GM21360 (cell line): ENCODE measurements at regions not wholly inside any gene's neighbourhood (a gene's known extent, or its start where the extent isn't known, plus 50 kb on each side); places are given as distances from the start of the nearest gene placed in this dataset.
"Not testable (repeated sequence)": the region's sequence is repeated elsewhere in the genome, so short reads cannot be mapped to it uniquely, and the experiment has no call there.

Experiments
- ATAC-seq: cut with Tn5 transposase; IDR thresholded peaks from one replicate; pipeline ENCODE4 v1.9.1; 2021; ENCODE audit warnings: mild to moderate bottlenecking, moderate library complexity; ENCODE audit not compliant: unreplicated experiment

DNA sequence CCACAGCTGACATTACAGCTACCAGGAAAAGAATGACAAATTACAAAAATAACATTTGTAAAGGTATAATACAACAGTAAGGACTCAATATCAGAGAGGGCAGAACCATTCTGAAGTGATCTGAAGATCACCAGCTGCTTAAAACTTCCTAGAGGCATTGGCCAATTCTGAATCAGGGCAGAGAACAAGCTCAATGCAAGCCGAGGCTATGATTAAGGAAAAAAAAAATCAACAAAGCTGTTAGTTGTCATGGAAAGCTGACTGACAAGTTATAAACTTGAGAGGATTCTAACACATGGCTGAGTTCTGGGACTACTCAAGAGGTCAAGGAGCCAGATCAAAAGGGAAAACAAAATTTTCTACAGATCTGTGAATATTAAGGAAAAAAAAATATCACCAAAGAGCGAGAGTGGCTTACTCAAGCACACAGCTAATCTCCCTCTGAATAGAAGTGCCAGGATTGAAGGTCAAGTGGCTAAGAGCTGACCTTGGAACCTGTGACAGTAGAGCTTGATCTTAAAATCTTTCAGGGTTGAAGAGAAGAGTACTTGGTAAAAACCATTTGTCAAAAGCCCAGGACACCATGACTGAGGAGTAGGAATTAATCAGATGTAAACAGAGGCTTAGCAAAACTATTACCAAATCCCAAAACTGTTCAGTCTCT, 383.4 kb downstream of the USP25 start:
- ATAC-seq: no peak

DNA sequence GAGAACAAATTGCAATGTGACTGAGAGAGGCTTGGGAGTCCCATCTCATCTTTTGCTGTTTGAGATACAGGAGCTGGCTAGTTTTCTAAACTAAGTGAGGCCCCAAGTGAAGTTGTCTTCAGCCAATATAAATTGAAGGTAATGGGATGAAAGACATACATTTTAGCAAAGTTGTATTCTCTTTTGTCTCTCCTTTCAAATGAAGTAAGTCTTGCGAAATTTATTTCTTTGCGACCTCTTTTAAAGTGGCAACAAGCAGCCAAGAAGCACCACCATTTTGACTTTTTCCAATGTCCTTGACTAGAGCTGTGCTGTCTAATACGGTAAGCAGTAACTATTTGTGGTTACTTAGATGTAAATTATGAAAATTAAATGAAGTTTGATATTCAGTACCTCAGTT, 385.7 kb downstream of the USP25 start:
- ATAC-seq: no peak

DNA sequence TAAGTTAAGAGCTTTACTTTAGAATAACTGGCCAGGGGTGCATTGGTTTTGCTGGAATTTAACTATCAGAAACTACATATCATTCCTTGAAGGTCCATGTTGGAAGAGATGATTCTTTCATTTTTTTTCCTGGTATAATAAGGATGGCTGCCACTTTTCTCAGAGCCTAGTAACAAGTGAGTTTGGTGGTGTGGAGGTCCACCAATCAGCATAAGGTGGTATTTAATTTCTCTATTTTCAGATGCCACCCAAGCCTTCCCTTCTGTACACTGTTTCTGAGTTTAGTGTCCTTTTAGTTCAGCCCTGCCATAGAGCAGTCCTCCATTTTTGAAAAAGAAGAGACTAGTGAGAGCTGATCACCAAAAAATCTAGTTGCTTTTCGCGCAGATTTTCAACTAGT, 386.3 kb downstream of the USP25 start:
- no peak for ATAC-seq

DNA sequence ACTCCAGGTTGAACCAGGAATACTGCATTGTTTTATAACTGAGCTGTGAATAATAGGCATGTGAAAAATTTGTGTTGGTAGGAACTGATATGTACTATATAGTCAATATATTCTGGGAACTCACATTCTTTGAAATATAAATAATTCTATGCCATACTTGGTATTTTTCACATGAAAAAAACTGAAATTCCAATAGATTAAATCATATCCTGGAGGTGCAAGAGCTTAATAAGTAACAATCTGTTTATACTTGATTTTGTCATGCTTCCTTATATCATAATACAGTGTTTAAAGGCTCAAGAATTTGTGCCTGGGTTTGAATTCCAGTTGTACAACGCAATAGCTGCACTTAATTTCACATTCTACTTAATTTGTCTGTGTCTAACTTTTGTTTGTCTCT, 387.0 kb downstream of the USP25 start:
- ATAC-seq: no peak

DNA sequence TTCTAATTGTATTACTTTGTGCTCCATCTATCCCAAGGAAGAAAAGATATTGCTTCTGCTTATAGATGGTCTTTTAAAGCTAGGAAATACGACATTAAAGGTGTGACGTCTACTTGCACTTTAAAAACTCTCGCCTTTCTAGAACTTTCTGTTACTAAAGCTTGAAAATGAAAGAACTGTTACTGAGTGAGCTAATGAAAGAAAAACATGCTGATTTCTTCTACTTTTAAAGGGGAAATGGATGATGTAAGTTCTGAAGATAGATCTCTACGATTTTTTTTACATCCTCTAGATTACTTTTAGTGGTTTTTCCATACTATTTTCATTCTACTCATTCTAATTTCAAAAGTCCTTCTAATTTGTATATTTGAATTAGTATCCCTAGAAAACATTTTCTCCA, 387.5 kb downstream of the USP25 start:
- no peak for ATAC-seq

DNA sequence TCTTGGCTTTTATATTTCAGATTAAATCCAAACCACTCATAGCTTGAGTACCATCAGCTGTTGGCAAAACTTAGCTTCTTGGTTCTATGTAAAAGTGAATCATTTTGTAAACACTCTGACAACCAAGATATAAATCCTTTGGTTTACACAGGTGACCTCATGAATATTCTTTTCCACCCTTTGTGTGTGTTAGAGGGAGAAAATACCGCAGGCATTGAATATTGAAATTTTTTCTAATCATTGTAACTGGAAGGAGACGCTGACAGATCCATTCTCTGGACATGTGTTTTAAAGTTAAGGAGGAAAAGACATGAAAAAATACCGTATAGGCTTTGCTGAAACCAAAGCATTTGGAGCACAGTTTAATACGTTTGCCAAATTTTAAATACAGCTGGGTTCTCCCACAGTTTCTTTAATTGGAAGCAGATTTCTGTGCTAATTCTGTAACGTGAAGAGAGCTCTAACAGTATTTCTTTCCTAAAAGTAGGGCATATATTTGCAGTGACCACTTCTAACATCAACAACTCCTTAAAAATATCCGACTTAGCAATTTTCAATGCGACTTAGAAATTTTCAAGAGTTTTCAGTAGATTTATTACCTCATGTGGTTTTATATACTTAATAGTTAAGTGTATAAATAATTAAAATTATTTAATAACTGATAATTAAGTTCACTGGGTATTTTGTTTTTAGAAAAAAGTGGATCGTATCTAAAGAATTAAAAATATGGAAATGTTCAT, 388.2 kb downstream of the USP25 start:
- no peak for ATAC-seq

DNA sequence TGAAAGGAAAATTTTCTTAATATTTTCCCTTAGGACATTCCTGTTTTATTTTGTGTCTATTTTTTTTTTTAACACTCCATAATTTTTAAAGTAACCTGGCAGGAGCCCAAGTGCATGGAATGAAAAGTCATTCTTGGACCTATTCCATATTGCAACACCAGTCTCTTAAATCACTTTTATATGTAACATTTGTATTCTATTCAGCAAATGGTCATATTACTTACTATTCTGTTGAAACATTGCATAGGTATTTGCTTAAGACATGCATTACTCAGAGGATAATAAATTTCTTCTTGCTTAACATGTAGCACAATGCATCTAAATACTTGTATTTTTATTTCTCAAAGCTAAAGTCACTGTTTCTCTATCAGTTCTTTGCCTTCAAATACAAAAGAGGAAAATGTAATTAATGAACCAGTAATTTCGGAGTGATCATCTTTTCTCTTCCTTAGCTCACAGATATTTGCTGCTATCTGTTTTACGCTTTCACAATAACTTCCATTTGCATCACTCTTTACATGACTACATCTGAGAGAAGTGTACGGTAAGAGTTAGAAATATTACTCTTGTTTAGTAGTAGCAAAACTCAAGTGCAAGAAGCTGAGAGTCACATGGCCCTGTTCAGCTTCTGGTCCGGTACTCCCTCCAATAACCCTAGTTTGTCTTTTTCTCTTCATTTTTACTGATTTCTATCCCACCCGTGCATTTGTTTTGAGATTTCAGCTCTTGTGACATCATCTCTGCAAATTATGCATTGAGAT, 394.8 kb downstream of the USP25 start:
- ATAC-seq: no peak

DNA sequence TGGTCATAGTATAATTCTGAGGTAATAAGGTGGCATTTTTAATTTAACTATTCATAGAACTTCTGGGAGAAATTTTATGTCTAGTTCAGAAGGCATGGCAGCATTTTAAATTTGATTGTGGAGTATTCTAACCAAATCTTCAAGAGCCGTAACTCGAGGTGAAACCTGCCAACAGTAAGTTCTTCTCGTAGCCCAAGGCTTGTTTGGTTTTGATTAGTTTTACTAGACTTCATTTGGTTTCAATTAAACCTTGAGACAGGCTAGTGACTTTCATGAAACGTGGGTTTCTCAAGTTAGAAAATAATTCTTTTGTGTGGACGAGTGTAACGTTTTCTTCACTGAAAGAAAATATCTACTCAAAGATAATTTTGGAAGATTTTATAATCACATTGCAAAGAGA, 395.5 kb downstream of the USP25 start:
- ATAC-seq: no peak

DNA sequence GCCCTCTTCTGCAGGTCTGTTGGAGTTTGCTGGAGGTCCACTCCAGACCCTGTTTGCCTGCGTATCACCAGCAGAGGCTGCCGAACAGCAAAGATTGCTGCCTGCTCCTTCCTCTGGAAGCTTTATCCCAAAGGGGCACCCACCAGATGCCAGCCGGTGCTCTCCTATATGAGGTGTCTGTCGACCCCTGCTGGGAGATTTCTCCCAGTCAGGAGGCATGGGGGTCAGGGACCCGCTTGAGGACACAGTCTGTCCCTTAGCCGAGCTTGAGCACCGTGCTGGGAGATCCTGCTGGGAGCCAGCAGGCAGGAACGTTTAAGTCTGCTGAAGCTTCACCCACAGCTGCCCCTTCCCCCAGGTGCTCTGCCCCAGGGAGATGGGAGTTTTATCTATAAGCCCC, 402.7 kb downstream of the USP25 start:
- ATAC-seq: not testable (repeated sequence)

DNA sequence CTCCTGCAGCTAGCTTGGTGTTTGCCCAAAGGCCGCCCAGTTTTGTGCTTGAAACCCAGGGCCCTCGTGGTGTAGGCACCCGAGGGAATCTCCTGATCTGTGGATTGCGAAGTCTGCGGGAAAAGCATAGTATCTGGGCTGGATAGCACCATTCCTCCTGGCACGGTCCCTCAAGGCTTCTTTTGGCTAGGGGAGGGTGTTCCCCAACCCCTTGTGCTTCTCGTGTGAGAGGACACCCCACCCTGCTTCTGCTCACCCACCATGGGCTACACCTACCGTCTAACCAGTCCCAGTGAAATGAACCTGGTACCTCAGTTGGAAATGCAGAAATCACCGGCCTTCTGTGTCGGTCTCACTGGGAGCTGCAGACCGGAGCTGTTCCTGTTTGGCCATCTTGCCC, 403.5 kb downstream of the USP25 start:
- ATAC-seq: no peak

DNA sequence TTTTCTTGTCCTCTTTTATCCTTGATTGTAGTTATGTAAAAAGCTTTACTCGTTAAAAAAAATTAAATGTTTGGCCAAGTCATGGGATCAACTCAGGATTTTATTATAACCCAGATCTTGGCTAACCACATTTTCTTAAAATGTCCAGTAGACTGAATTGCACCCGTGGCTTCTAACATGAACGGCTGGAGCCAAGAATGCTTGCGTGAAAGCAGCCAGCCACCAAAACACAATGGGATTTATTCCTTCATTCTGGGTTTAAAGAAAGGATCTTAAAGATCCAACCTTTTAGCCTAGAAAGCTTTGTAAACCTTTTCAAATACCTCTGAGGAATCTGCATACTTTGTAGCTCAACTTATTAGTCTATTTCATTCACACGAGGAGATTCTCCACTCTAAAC, 404.4 kb downstream of the USP25 start:
- no peak for ATAC-seq

DNA sequence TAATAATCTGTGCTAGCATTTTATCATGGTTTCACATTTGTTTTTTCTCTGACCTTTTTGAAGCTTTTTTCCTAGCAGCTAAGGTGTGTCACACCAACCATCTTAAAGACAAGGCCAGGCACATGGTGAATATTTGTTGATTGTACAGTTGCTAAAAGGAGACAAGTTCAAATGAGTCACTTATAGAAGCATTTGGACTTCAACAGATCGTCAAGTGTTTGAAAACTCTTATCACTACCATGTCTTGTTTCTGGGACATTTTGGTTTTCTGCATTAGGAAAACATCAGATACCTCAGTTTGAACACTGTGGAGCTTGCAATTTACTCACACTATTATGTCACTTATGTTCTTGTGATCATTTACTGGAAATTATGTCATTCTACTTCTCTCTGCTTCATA, 407.3 kb downstream of the USP25 start:
- no peak for ATAC-seq

DNA sequence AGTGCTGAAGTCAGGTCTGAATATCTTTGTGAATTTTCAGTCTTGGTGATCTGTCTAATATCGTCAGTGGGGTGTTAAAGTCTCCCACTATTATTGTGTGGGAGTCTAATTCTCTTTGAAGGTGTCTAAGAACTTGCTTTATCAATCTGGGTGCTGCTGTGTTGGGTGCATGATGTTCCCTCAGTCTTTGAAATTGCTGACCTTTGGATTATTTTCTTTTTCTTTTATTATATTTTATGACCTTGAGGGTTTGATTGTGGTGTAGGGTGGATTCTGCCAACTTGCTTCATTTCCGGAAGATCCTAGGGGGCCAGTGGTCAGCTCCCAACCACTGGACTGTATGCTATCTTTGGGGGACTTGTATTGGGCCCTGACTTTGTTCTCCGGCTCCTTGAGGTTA, 415.3 kb downstream of the USP25 start:
- ATAC-seq: no peak

DNA sequence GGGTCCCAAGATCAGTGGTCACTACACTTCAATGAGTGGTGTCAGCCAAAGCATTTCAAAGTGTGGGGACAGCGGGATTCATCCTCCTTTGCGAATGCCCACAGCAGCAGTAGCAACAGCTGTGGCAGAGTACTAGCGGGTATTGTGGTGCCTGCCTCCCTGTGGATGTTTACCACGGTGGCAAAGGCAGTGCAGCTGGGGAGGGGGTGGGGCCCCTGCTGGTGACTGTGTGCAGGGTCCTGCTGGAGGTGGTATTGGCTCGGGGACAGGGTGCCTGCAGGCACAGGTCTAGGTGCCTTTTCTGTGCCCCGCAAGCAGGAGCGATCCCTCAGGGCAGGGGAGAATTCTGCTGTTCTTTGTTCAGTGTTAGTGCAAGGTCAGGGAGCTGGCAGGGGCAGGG, 415.7 kb downstream of the USP25 start:
- no peak for ATAC-seq

DNA sequence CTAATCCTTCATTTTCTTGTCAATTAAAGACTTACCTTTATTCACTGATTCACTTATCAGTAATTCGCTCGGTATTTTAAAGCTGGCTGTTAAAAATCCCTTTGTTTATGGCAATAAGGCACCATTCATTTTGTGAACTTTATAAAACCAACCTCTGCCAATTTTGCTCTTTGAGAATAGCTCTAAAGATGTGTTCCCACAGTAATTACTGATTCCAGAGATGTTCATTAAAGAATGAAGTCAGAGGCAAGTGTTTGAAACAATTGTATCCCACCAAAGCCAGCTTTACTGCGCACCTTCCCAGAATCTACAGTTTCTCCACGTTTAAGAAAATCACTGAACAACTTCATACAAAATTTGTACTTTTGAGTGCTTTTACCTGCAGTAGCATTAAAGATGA, 424.5 kb downstream of the USP25 start:
- no peak for ATAC-seq

DNA sequence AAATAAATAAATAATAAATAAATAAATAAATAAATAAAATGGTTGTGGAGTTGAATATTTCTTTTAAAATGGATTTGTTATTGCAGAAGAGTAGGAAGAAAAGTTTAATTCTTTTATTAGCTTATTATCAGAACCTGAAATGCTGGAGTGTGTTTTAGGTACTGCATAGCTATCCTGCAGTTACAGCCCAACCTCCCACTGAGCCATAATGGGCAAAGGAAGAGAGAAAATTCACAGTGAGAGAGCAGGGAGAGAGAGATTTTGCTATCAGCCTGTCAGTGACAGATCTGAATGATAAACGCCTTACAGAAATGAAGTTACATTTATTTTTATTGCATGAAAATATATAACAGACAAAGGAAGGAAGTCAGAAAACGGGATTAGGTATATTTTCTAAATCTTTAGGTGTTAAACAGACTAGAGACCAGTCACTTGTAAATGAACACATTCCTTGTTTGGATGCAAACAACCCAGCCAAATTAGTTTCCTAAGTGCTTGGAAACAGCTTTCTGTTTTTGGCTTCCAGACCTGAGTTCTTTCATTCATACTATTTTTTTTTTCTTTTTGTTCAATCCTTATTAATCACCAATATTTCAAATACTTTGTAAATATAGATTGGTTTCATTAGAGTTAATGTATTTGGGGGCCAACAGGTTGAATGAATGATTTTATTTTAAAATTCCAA, 425.3 kb downstream of the USP25 start:
- ATAC-seq: no peak

DNA sequence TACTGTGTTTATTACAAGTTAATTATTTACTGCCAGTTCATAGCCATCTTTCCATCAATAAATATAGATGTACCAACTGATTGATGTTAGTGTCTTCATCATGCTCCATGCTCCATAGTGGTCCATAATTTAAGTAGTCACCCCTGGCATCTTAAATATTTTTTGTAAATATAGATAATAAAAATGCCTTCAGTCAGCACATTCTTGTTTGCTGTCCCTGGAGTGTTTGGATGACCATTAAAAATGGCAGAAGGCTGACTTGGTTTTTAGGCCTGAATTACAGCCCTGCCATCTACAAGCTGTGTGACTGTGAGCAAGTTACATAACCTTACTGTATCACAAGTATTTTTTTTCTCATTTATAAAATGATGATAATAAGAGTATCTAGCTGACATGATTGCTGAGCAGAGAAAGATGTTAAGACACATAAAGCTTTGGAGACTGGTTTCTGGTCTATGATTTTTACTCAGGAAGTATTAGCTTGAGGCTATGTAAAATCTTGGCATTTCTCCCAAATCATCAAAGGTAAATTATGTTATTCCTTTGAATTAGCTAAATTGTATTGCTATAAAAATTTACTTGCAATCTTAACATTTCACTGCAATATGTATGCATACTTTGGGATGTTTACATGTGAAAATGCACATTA, 427.2 kb downstream of the USP25 start:
- no peak for ATAC-seq

DNA sequence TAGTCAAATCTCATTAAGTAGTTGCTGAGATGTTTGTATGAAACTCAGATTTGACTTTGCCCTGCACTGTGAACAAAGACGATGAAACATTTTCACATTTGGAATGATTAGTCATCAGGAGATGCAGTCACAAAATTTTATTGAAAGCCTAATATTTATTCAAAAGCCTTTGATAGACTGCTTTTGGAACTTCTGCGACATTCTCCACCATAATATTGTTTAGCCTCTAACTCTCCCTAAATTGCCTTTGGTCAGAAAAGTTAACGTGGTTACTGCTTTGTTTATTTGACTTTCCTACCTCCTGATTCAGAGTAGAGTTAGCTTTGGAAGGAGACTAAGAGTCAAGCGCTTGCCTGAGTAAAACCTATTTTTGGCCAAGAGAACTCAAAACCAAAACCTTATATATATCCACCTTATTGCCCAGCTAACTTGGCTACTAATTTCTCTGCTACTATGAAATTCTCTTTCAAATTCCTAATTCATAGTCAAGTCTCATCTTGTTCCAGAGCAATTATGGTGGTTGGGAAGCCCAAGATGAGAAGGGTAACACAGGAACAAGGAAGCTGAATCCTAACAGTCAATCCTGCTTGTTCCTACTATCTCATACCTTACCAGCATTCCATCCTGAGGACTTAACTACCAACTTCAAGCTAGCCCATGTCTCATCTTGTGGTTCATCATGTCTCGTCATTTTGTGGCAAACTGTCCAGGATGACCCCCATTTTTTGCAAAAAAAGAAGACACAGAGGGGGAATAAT, 429.6 kb downstream of the USP25 start:
- no peak for ATAC-seq

DNA sequence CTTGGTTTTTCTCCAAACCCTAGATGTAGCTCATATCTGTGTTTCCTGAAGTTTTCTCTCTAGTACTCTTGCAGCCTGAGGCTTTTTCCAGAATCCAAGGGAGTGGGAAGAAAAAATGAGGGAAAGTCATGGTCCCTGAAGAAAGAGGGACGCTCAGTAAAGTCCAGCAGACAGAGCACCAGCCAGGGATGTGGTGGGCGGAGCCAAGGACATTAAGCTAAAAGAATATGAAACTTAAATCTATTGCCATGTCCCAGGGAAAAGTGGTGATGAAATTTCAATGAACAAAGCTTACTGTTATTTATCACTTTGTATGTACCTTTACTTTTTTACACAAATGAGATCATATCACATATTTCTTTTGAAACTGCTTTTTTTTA, 430.2 kb downstream of the USP25 start:
- ATAC-seq: no peak

DNA sequence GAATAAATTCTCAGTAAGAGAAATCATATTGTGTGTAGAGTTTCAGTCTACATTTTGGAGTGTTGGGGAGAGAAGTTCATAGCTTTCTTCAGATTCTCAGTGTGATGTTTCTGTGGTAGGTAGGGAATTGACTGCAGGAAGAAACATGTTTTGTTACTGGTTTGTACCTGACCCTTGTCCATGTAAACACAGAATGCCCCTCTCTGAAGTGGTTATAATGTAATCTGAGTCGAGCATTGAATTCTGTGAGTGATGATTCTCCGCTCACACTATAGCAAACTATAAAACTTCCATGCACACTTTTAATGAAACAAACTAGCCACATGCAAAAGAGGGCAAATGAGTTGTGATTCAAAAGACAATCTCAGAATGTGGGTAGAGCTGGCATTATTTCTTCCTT, 433.2 kb downstream of the USP25 start:
- ATAC-seq: no peak
